ENCODE measurements at regions not wholly inside any gene's neighbourhood (a gene's known extent, or its start where the extent isn't known, plus 50 kb on each side); places are given as distances from the start of the nearest gene placed in this dataset.

GRCh38 chrX:1932231-1932630, 317.4 kb downstream of the ASMT start:
- ATAC-seq (ENCODE audit: low read depth) (no peak), DNase-seq (no peak)
- intact Hi-C loops (cut with micrococcal nuclease) = no loop called here
- H3K79me2 ChIP-seq (ENCODE audit: control insufficient read depth, insufficient read depth, low read length) = no peaks in the 10 kb centered on the region
- no peak overlapping the region for H3K4me2 ChIP-seq (replicated peaks; ENCODE audit: low read depth, low read length, poor library complexity, severe bottlenecking)
- TF ChIP-seq CTCF (IDR thresholded peaks at IDR 0.05) (no peak), EZH2 (IDR thresholded peaks at IDR 0.05; ENCODE audit: borderline replicate concordance, insufficient read depth, low read depth, low read length, poor library complexity, severe bottlenecking) (no peak)
- Mint-ChIP-seq H3K4me3 (no peak overlapping the region), H3K27me3 (peaks cover 2% of the 10 kb centered on the region), H3K9me3 (ENCODE audit: insufficient read depth) (no peaks in the 10 kb centered on the region), H3K4me1 (peaks cover 2% of the 10 kb centered on the region), H3K27ac (no peak overlapping the region)
- H3K4me3 ChIP-seq (ENCODE audit: control extremely low read depth in 1 of 5, extremely low read depth in 1 of 5, insufficient read depth in 1 of 5, low read depth in 2 of 5, low read length in 4 of 5) = no peak overlapping the region
- H3K27ac ChIP-seq (ENCODE audit: low read length in 2 of 2) = no peak overlapping the region
- POLR2A ChIA-PET = no interaction called here
- H3K27me3 ChIP-seq (replicated peaks in 1 of 4; ENCODE audit: control extremely low read depth in 1 of 4, control insufficient read depth in 3 of 4, insufficient read depth in 4 of 4, low read length in 3 of 4) = no peaks in the 10 kb centered on the region
- H3K4me1 ChIP-seq (ENCODE audit: control insufficient read depth in 2 of 2, insufficient read depth in 2 of 2, low read length in 2 of 2) = no peaks in the 10 kb centered on the region
- H4K20me1 ChIP-seq (ENCODE audit: control insufficient read depth, insufficient read depth, low read length, poor library complexity, severe bottlenecking) = no peaks in the 10 kb centered on the region
- H3K9ac ChIP-seq (ENCODE audit: low read length) = no peak overlapping the region
- no peak overlapping the region for H2AFZ ChIP-seq (ENCODE audit: insufficient read depth, low read depth, low read length, poor library complexity, severe bottlenecking)
- no peaks in the 10 kb centered on the region for H3K36me3 ChIP-seq (replicated peaks in 1 of 2; ENCODE audit: control extremely low read depth in 1 of 2, control insufficient read depth in 1 of 2, extremely low read depth in 1 of 2, insufficient read depth in 2 of 2, low read length in 1 of 2)
- CTCF ChIA-PET = no interaction called here
- 45% methylated on average over 2 of the region's 6 CpGs for WGBS (ENCODE audit: insufficient coverage)
- H3K9me3 ChIP-seq (ENCODE audit: control extremely low read depth in 1 of 3, control insufficient read depth in 2 of 3, insufficient read depth in 1 of 3, low read length in 2 of 3) = peaks cover 0 to 3% (median 0%) of the 10 kb centered on the region in 3 donors

GRCh38 chrX:1933964-1934363, 319.1 kb downstream of the ASMT start:
- Histone ChIP-seq H3K27me3 (replicated peaks in 1 of 4; ENCODE audit: control extremely low read depth in 1 of 4, control insufficient read depth in 3 of 4, insufficient read depth in 4 of 4, low read length in 3 of 4) (no peaks in the 10 kb centered on the region), H3K9me3 (ENCODE audit: control extremely low read depth in 1 of 3, control insufficient read depth in 2 of 3, insufficient read depth in 1 of 3, low read length in 2 of 3) (peaks cover 0 to 3% (median 0%) of the 10 kb centered on the region in 3 donors), H3K79me2 (ENCODE audit: control insufficient read depth, insufficient read depth, low read length) (no peaks in the 10 kb centered on the region), H3K4me2 (replicated peaks; ENCODE audit: low read depth, low read length, poor library complexity, severe bottlenecking) (no peak overlapping the region), H2AFZ (ENCODE audit: insufficient read depth, low read depth, low read length, poor library complexity, severe bottlenecking) (no peak overlapping the region), H3K4me1 (ENCODE audit: control insufficient read depth in 2 of 2, insufficient read depth in 2 of 2, low read length in 2 of 2) (no peaks in the 10 kb centered on the region), H4K20me1 (ENCODE audit: control insufficient read depth, insufficient read depth, low read length, poor library complexity, severe bottlenecking) (no peaks in the 10 kb centered on the region), H3K27ac (ENCODE audit: low read length in 2 of 2) (no peak overlapping the region), H3K36me3 (replicated peaks in 1 of 2; ENCODE audit: control extremely low read depth in 1 of 2, control insufficient read depth in 1 of 2, extremely low read depth in 1 of 2, insufficient read depth in 2 of 2, low read length in 1 of 2) (no peaks in the 10 kb centered on the region), H3K4me3 (ENCODE audit: control extremely low read depth in 1 of 5, extremely low read depth in 1 of 5, insufficient read depth in 1 of 5, low read depth in 2 of 5, low read length in 4 of 5) (no peak overlapping the region), H3K9ac (ENCODE audit: low read length) (no peak overlapping the region)
- no peak overlapping the region for H3K27ac Mint-ChIP-seq
- no peaks in the 10 kb centered on the region for H3K27me3 Mint-ChIP-seq
- H3K9me3 Mint-ChIP-seq (ENCODE audit: insufficient read depth) = no peaks in the 10 kb centered on the region
- no peak for DNase-seq
- WGBS (ENCODE audit: insufficient coverage) = 100% methylated on average over 1 of the region's 9 CpGs
- no peak overlapping the region for H3K4me3 Mint-ChIP-seq
- no peak for ATAC-seq (ENCODE audit: low read depth)
- ChIA-PET CTCF (no interaction called here), POLR2A (no interaction called here)
- intact Hi-C loops (cut with micrococcal nuclease) = no loop called here
- H3K4me1 Mint-ChIP-seq = peaks cover 2% of the 10 kb centered on the region
- TF ChIP-seq CTCF (IDR thresholded peaks at IDR 0.05) (no peak), EZH2 (IDR thresholded peaks at IDR 0.05; ENCODE audit: borderline replicate concordance, insufficient read depth, low read depth, low read length, poor library complexity, severe bottlenecking) (no peak)
